ENCODE measurements at regions not wholly inside any gene's neighbourhood (a gene's known extent, or its start where the extent isn't known, plus 50 kb on each side); places are given as distances from the start of the nearest gene placed in this dataset.

GRCh38 chr3:144164352-144164751 lies 192.7 kb downstream of the DIPK2A start:
- no peak for DNase-seq (ENCODE audit: low spot score in 2 of 2)
- intact Hi-C loops (cut with DNase I; ENCODE audit: low total_unique reads): no loop called here
- TF ChIP-seq CTCF (IDR thresholded peaks at IDR 0.05): no peak
- TF ChIP-seq POLR2A (IDR thresholded peaks at IDR 0.05): no peak
- no peak overlapping the region for H3K4me3 ChIP-seq (ENCODE audit: low read depth, poor library complexity, severe bottlenecking)
- 97 to 100% methylated on average over 1 of the region's 1 CpG for WGBS, 2 donors

GRCh38 chr3:144165482-144165881 lies 193.9 kb downstream of the DIPK2A start:
- intact Hi-C loops (cut with DNase I; ENCODE audit: low total_unique reads): no loop called here
- 11 to 13% methylated on average over 2 of the region's 2 CpGs for WGBS, 2 donors
- DNase-seq (ENCODE audit: low spot score in 2 of 2): no peak
- H3K4me3 ChIP-seq (ENCODE audit: low read depth, poor library complexity, severe bottlenecking): no peak overlapping the region
- TF ChIP-seq CTCF (IDR thresholded peaks at IDR 0.05) (no peak), POLR2A (IDR thresholded peaks at IDR 0.05) (no peak)

- H3K4me3 ChIP-seq (ENCODE audit: low read depth, poor library complexity, severe bottlenecking): no peak overlapping the region
- no peak for DNase-seq (ENCODE audit: low spot score in 2 of 2)
- WGBS, 2 donors: 95 to 100% methylated on average over 2 of the region's 2 CpGs
- intact Hi-C loops (cut with DNase I; ENCODE audit: low total_unique reads): no loop called here
- no peak for TF ChIP-seq CTCF (IDR thresholded peaks at IDR 0.05)
- TF ChIP-seq POLR2A (IDR thresholded peaks at IDR 0.05): no peak
Observed at GRCh38 chr3:144167634-144168033, 196.0 kb downstream of the DIPK2A start.

GRCh38 chr3:144173491-144173890 lies 201.9 kb downstream of the DIPK2A start:
- intact Hi-C loops (cut with DNase I; ENCODE audit: low total_unique reads): no loop called here
- DNase-seq (ENCODE audit: low spot score in 2 of 2): no peak
- TF ChIP-seq CTCF (IDR thresholded peaks at IDR 0.05) (no peak), POLR2A (IDR thresholded peaks at IDR 0.05) (no peak)
- WGBS, 2 donors: 81 to 86% methylated on average over 1 of the region's 1 CpG
- H3K4me3 ChIP-seq (ENCODE audit: low read depth, poor library complexity, severe bottlenecking): no peak overlapping the region

- H3K4me3 ChIP-seq (ENCODE audit: low read depth, poor library complexity, severe bottlenecking): no peak overlapping the region
- WGBS, 2 donors: 93 to 95% methylated on average over 21 of the region's 21 CpGs
- intact Hi-C loops (cut with DNase I; ENCODE audit: low total_unique reads): no loop called here
- TF ChIP-seq CTCF (IDR thresholded peaks at IDR 0.05) (no peak), POLR2A (IDR thresholded peaks at IDR 0.05) (no peak)
- no peak for DNase-seq (ENCODE audit: low spot score in 2 of 2)
Observed at GRCh38 chr3:144175644-144176425, 204.2 kb downstream of the DIPK2A start.

- WGBS, 2 donors: 85 to 93% methylated on average over 2 of the region's 2 CpGs
- no peak for DNase-seq (ENCODE audit: low spot score in 2 of 2)
- intact Hi-C loops (cut with DNase I; ENCODE audit: low total_unique reads): no loop called here
- no peak overlapping the region for H3K4me3 ChIP-seq (ENCODE audit: low read depth, poor library complexity, severe bottlenecking)
- TF ChIP-seq POLR2A (IDR thresholded peaks at IDR 0.05) (no peak), CTCF (IDR thresholded peaks at IDR 0.05) (no peak)
Observed at GRCh38 chr3:144177649-144178048, 206.0 kb downstream of the DIPK2A start.

Measured in lower leg skin (tissue), 4 donors.